SU-DHL-6 (cell line): ENCODE measurements at regions not wholly inside any gene's neighbourhood (a gene's known extent, or its start where the extent isn't known, plus 50 kb on each side); places are given as distances from the start of the nearest gene placed in this dataset.

Experiments used
- CTCF ChIP-seq: fragments of 200-600 bp; sonication (generic); IDR thresholded peaks from one replicate; pipeline ENCODE4 v1.5.1; 2017; ENCODE audit warnings: antibody characterized with exemption, mild to moderate bottlenecking, low read length, moderate library complexity; ENCODE audit not compliant: insufficient read depth, poor library complexity, severe bottlenecking
- EZH2phosphoT487 ChIP-seq: fragments of 200-600 bp; sonication (generic), shearing (Covaris generic); conservative IDR thresholded peaks from 2 replicates; pipeline ENCODE4 v1.6.1; 2018; ENCODE audit warnings: mild to moderate bottlenecking, antibody characterized with exemption, low read length, moderate library complexity, mixed read lengths

GRCh38 chr12:92573104-92573503 lies 129.7 kb upstream of the PLEKHG7 start:
- TF ChIP-seq CTCF (no peak), EZH2phosphoT487 (no peak)
